ENCODE measurements at regions not wholly inside any gene's neighbourhood (a gene's known extent, or its start where the extent isn't known, plus 50 kb on each side); places are given as distances from the start of the nearest gene placed in this dataset.

DNA sequence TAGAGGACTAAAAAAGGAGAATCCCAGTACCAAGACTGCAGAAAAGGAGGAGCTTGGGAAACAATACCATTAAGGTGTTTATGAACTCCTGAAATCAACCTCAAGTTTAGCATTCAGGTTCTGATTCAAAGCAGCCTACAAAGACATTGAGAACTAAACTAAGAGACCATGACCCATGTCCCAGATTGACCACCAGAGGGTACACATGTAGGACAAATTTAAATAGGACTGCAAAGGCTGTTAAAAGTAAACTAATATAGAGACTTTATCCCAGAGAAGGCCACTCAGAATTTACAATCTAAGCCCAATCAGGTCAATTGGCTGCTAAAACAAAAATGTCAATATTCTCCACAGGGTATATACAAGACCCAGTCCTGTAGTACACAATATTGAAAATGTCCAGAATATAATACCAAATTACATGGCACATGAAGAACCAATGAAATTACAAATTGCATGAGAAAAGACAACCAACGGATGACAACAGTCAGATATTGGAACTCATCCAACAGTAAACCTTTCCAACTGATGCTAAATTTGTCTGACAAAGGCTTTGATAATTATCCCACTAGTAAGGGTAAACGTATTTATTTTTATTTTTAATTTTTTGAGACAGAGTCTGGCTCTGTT, 682.4 kb downstream of the UQCRFS1 start:
- DNase-seq: no peak
- Histone ChIP-seq H3K79me2 (ENCODE audit: control insufficient read depth, insufficient read depth, low read length) (no peaks in the 10 kb centered on the region), H3K4ac (ENCODE audit: low read depth, low read length) (no peak overlapping the region), H2AK5ac (ENCODE audit: low read length) (no peak overlapping the region), H3K27ac (ENCODE audit: low read depth, low read length) (no peak overlapping the region), H3K56ac (ENCODE audit: low read length) (no peak overlapping the region), H2BK15ac (replicated peaks; ENCODE audit: low read depth) (no peak overlapping the region), H4K5ac (ENCODE audit: low read length) (no peak overlapping the region), H3K23ac (ENCODE audit: low read length) (no peak overlapping the region), H3K9ac (ENCODE audit: low read length) (no peak overlapping the region), H3K79me1 (ENCODE audit: low read length) (no peaks in the 10 kb centered on the region), H3K27me3 (ENCODE audit: insufficient read depth, low read length, poor library complexity) (no peaks in the 10 kb centered on the region), H2BK5ac (ENCODE audit: low read length) (no peak overlapping the region), H3K4me1 (ENCODE audit: control insufficient read depth, low read depth, low read length) (no peaks in the 10 kb centered on the region), H3K36me3 (ENCODE audit: control insufficient read depth, insufficient read depth, low read length) (no peaks in the 10 kb centered on the region), H3K4me2 (ENCODE audit: low read length) (no peak overlapping the region), H2BK120ac (ENCODE audit: low read depth, low read length) (no peak overlapping the region), H3K4me3 (ENCODE audit: low read length) (no peak overlapping the region), H4K8ac (ENCODE audit: low read depth, low read length) (no peak overlapping the region), H3K18ac (ENCODE audit: low read length) (no peak overlapping the region)
- no CpG with 5 or more reads among the region's 2 CpGs for WGBS (ENCODE audit: extremely low coverage, insufficient coverage, low lambda C conversion rate)

DNA sequence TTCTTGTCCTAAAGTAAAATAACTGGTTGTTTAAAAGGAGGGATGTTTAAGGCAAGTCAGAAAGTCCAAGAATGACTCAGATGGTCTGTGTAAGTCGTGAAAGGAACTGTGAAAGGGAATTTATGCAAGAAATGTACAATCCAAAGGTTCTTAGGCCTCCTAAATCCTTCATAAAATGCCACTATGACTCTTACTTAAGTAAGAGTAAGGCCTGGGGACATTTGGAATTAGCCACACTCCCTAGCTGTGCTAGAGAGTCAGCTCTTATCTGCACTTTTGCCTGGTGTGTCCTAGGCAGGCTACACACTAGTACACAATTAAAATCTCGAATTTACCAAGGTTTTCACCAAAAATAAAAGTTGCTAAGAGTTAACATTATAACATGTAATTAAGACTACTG, 686.9 kb downstream of the UQCRFS1 start:
- no peaks in the 10 kb centered on the region for H3K4me1 ChIP-seq (ENCODE audit: control insufficient read depth, low read depth, low read length)
- no peak overlapping the region for H3K56ac ChIP-seq (ENCODE audit: low read length)
- H2BK15ac ChIP-seq (replicated peaks; ENCODE audit: low read depth): no peak overlapping the region
- H3K27ac ChIP-seq (ENCODE audit: low read depth, low read length): no peak overlapping the region
- H3K23ac ChIP-seq (ENCODE audit: low read length): no peak overlapping the region
- H2BK5ac ChIP-seq (ENCODE audit: low read length): no peak overlapping the region
- no peak overlapping the region for H3K4me3 ChIP-seq (ENCODE audit: low read length)
- H3K18ac ChIP-seq (ENCODE audit: low read length): no peak overlapping the region
- no peaks in the 10 kb centered on the region for H3K36me3 ChIP-seq (ENCODE audit: control insufficient read depth, insufficient read depth, low read length)
- no peaks in the 10 kb centered on the region for H3K79me2 ChIP-seq (ENCODE audit: control insufficient read depth, insufficient read depth, low read length)
- no peak overlapping the region for H3K9ac ChIP-seq (ENCODE audit: low read length)
- no peak overlapping the region for H2BK120ac ChIP-seq (ENCODE audit: low read depth, low read length)
- DNase-seq: no peak
- H3K79me1 ChIP-seq (ENCODE audit: low read length): no peaks in the 10 kb centered on the region
- H2AK5ac ChIP-seq (ENCODE audit: low read length): no peak overlapping the region
- H3K4ac ChIP-seq (ENCODE audit: low read depth, low read length): no peak overlapping the region
- H3K27me3 ChIP-seq (ENCODE audit: insufficient read depth, low read length, poor library complexity): no peaks in the 10 kb centered on the region
- H4K5ac ChIP-seq (ENCODE audit: low read length): no peak overlapping the region
- no peak overlapping the region for H4K8ac ChIP-seq (ENCODE audit: low read depth, low read length)
- H3K4me2 ChIP-seq (ENCODE audit: low read length): no peak overlapping the region
- WGBS (ENCODE audit: extremely low coverage, insufficient coverage, low lambda C conversion rate): no CpG with 5 or more reads among the region's 2 CpGs

DNA sequence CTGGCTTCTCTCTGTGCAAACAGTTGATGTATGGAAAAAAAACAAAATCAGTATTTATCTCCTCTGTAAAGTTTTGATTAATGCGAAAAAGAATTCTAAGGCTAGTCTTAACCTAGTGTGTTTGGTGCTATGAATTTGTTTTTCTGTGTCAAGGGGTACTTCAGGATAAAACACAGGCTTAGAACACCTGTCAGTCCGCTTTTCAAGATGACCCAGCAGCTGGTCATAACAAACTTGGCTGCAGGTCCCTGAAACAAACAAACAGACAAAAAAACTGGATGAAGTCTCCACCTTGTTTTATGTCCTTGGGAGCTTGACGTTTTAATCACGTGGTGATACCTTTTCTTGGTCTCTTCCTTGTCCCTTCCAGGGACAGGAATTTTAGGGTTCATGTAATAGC, 689.3 kb downstream of the UQCRFS1 start:
- H4K5ac ChIP-seq (ENCODE audit: low read length): no peak overlapping the region
- no peak overlapping the region for H3K4me2 ChIP-seq (ENCODE audit: low read length)
- no peak overlapping the region for H2AK5ac ChIP-seq (ENCODE audit: low read length)
- no peaks in the 10 kb centered on the region for H3K4me1 ChIP-seq (ENCODE audit: control insufficient read depth, low read depth, low read length)
- no peaks in the 10 kb centered on the region for H3K27me3 ChIP-seq (ENCODE audit: insufficient read depth, low read length, poor library complexity)
- H3K18ac ChIP-seq (ENCODE audit: low read length): no peak overlapping the region
- no peak overlapping the region for H4K8ac ChIP-seq (ENCODE audit: low read depth, low read length)
- no peak overlapping the region for H3K56ac ChIP-seq (ENCODE audit: low read length)
- no peak overlapping the region for H3K4ac ChIP-seq (ENCODE audit: low read depth, low read length)
- no CpG with 5 or more reads among the region's 4 CpGs for WGBS (ENCODE audit: extremely low coverage, insufficient coverage, low lambda C conversion rate)
- H3K79me1 ChIP-seq (ENCODE audit: low read length): no peaks in the 10 kb centered on the region
- no peak overlapping the region for H3K9ac ChIP-seq (ENCODE audit: low read length)
- no peak overlapping the region for H3K27ac ChIP-seq (ENCODE audit: low read depth, low read length)
- no peak overlapping the region for H3K23ac ChIP-seq (ENCODE audit: low read length)
- H2BK120ac ChIP-seq (ENCODE audit: low read depth, low read length): no peak overlapping the region
- H3K4me3 ChIP-seq (ENCODE audit: low read length): no peak overlapping the region
- no peak overlapping the region for H2BK15ac ChIP-seq (replicated peaks; ENCODE audit: low read depth)
- no peak overlapping the region for H2BK5ac ChIP-seq (ENCODE audit: low read length)
- H3K79me2 ChIP-seq (ENCODE audit: control insufficient read depth, insufficient read depth, low read length): no peaks in the 10 kb centered on the region
- H3K36me3 ChIP-seq (ENCODE audit: control insufficient read depth, insufficient read depth, low read length): no peaks in the 10 kb centered on the region
- DNase-seq: no peak

DNA sequence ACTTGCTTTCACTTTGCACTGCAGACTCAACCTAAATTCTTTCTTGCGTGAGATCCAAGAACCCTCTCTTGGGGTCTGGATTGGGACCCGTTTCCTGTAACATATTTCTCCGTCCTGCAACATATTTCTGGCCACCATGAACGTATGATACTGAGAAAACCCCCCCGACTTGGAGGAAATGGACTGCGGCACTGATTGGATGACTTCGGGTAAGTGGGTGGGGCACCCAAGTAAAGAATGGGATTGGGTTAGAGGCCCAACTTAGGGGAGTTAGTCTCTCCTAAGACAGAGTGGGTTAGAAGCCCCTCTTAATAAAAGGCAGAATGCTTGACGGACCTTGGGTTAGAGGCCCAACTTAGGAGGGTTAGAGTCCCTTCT, 690.4 kb downstream of the UQCRFS1 start:
- no peaks in the 10 kb centered on the region for H3K79me1 ChIP-seq (ENCODE audit: low read length)
- H3K4ac ChIP-seq (ENCODE audit: low read depth, low read length): no peak overlapping the region
- H3K56ac ChIP-seq (ENCODE audit: low read length): no peak overlapping the region
- H3K9ac ChIP-seq (ENCODE audit: low read length): no peak overlapping the region
- no peak overlapping the region for H3K4me3 ChIP-seq (ENCODE audit: low read length)
- no peaks in the 10 kb centered on the region for H3K36me3 ChIP-seq (ENCODE audit: control insufficient read depth, insufficient read depth, low read length)
- no peak overlapping the region for H3K4me2 ChIP-seq (ENCODE audit: low read length)
- no peak overlapping the region for H3K18ac ChIP-seq (ENCODE audit: low read length)
- H4K5ac ChIP-seq (ENCODE audit: low read length): no peak overlapping the region
- H2BK5ac ChIP-seq (ENCODE audit: low read length): no peak overlapping the region
- no peaks in the 10 kb centered on the region for H3K79me2 ChIP-seq (ENCODE audit: control insufficient read depth, insufficient read depth, low read length)
- no peaks in the 10 kb centered on the region for H3K4me1 ChIP-seq (ENCODE audit: control insufficient read depth, low read depth, low read length)
- H2AK5ac ChIP-seq (ENCODE audit: low read length): no peak overlapping the region
- no CpG with 5 or more reads among the region's 8 CpGs for WGBS (ENCODE audit: extremely low coverage, insufficient coverage, low lambda C conversion rate)
- H3K23ac ChIP-seq (ENCODE audit: low read length): no peak overlapping the region
- no peak overlapping the region for H2BK15ac ChIP-seq (replicated peaks; ENCODE audit: low read depth)
- no peak overlapping the region for H2BK120ac ChIP-seq (ENCODE audit: low read depth, low read length)
- no peak overlapping the region for H3K27ac ChIP-seq (ENCODE audit: low read depth, low read length)
- no peaks in the 10 kb centered on the region for H3K27me3 ChIP-seq (ENCODE audit: insufficient read depth, low read length, poor library complexity)
- no peak for DNase-seq
- H4K8ac ChIP-seq (ENCODE audit: low read depth, low read length): no peak overlapping the region

DNA sequence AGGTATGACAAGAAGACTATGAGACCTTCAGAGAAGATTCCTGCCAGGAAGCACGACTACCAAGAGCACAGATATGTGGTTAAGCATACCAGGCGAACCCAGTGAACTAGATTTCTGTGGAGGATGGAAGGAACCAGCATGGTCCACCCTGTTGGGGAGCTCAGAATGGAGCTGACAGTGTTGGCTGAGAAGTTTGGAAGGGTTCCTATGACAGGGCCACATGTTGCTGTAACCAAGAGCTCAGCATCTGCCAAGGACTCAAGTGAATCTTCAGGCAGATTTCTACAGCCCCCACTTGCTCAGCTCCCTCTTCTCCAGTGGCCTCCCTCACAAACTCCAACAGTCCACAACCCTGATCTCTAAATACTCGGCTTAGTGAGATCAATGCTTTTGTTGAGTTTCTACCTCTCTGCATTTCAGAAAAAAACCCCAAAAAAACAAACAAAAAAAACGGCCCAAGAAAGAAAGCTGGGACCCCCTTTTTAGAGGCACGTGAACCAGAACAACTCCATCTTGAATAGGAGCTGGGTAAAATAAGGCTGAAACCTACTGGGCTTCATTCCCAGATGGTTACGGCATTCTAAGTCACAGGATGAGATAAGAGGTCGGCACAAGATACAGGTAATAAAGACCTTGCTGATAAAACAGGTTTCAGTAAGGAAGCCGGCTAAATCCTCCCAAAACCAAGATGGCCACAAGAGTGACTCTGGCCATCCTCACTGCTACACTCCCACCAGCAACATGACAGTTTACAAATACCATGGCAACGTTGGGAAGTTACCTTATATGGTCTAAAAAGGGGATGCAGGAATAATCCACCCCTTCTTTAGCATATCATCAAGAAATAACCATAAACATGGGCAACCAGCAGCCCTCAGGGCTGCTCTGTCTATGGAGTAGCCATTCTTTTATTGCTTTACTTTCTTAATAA, 691.1 kb downstream of the UQCRFS1 start:
- no peak overlapping the region for H4K8ac ChIP-seq (ENCODE audit: low read depth, low read length)
- H3K23ac ChIP-seq (ENCODE audit: low read length): no peak overlapping the region
- no peak overlapping the region for H3K56ac ChIP-seq (ENCODE audit: low read length)
- H2AK5ac ChIP-seq (ENCODE audit: low read length): no peak overlapping the region
- H3K4ac ChIP-seq (ENCODE audit: low read depth, low read length): no peak overlapping the region
- H2BK120ac ChIP-seq (ENCODE audit: low read depth, low read length): no peak overlapping the region
- no CpG with 5 or more reads among the region's 9 CpGs for WGBS (ENCODE audit: extremely low coverage, insufficient coverage, low lambda C conversion rate)
- H3K4me3 ChIP-seq (ENCODE audit: low read length): no peak overlapping the region
- H2BK5ac ChIP-seq (ENCODE audit: low read length): no peak overlapping the region
- no peaks in the 10 kb centered on the region for H3K4me1 ChIP-seq (ENCODE audit: control insufficient read depth, low read depth, low read length)
- H4K5ac ChIP-seq (ENCODE audit: low read length): no peak overlapping the region
- no peaks in the 10 kb centered on the region for H3K79me2 ChIP-seq (ENCODE audit: control insufficient read depth, insufficient read depth, low read length)
- no peak overlapping the region for H3K4me2 ChIP-seq (ENCODE audit: low read length)
- no peak overlapping the region for H2BK15ac ChIP-seq (replicated peaks; ENCODE audit: low read depth)
- H3K79me1 ChIP-seq (ENCODE audit: low read length): no peaks in the 10 kb centered on the region
- H3K27ac ChIP-seq (ENCODE audit: low read depth, low read length): no peak overlapping the region
- H3K27me3 ChIP-seq (ENCODE audit: insufficient read depth, low read length, poor library complexity): no peaks in the 10 kb centered on the region
- H3K18ac ChIP-seq (ENCODE audit: low read length): no peak overlapping the region
- H3K9ac ChIP-seq (ENCODE audit: low read length): no peak overlapping the region
- H3K36me3 ChIP-seq (ENCODE audit: control insufficient read depth, insufficient read depth, low read length): no peaks in the 10 kb centered on the region
- no peak for DNase-seq

All from mesendoderm (in vitro differentiated cells).